Right ventricle myocardium inferior (tissue), 1 donor: ENCODE measurements at regions not wholly inside any gene's neighbourhood (a gene's known extent, or its start where the extent isn't known, plus 50 kb on each side); places are given as distances from the start of the nearest gene placed in this dataset.

Source experiments
- ATAC-seq: fragments of 200-7000 bp; cut with Tn5 transposase; one replicate; pipeline ENCODE4 v1.9.1; 2020; ENCODE audit warnings: mild to moderate bottlenecking, moderate library complexity
- DNase-seq: peaks from one replicate; pipeline ENCODE4 v3.0.0; 2021; ENCODE audit errors: missing footprints
- intact Hi-C: fragments of 100-400 bp; cut with DNase I; formaldehyde crosslinking; loops from one replicate; pipeline ENCODE4 v1.11.0; 2022
- donor health status: DM: no; HTN: yes; CAD: no; lungs with severe emphysema.

GRCh38 chr18:72376256-72376655 lies 167.9 kb downstream of the CBLN2 start:
- ATAC-seq, result no peak
- intact Hi-C loops, result no loop called here
- DNase-seq, result no peak

- intact Hi-C loops, result no loop called here
- ATAC-seq, result no peak
- no peak for DNase-seq
Observed at GRCh38 chr18:72375618-72376017, 168.5 kb downstream of the CBLN2 start.

- DNase-seq (no peak), ATAC-seq (no peak)
- intact Hi-C loops, result no loop called here
Observed at GRCh38 chr18:72372076-72372475, 172.1 kb downstream of the CBLN2 start.

GRCh38 chr18:72368308-72368707 lies 175.8 kb downstream of the CBLN2 start:
- intact Hi-C loops, result no loop called here
- no peak for ATAC-seq
- no peak for DNase-seq

- intact Hi-C loops, result no loop called here
- no peak for ATAC-seq
- no peak for DNase-seq
Observed at GRCh38 chr18:72360634-72361033, 183.5 kb downstream of the CBLN2 start.

- DNase-seq (no peak), ATAC-seq (no peak)
- intact Hi-C loops, result no loop called here
Observed at GRCh38 chr18:72342933-72343332, 201.2 kb downstream of the CBLN2 start.

GRCh38 chr18:72339976-72340375 lies 204.2 kb downstream of the CBLN2 start:
- DNase-seq (no peak), ATAC-seq (no peak)
- intact Hi-C loops, result no loop called here

GRCh38 chr18:72336786-72337185 lies 207.4 kb downstream of the CBLN2 start:
- DNase-seq (no peak), ATAC-seq (no peak)
- intact Hi-C loops, result no loop called here

- intact Hi-C loops, result no loop called here
- no peak for ATAC-seq
- no peak for DNase-seq
Observed at GRCh38 chr18:72329533-72329932, 214.6 kb downstream of the CBLN2 start.

GRCh38 chr18:72325307-72325706 lies 218.8 kb downstream of the CBLN2 start:
- ATAC-seq (no peak), DNase-seq (no peak)
- intact Hi-C loops, result no loop called here

- intact Hi-C loops, result no loop called here
- no peak for ATAC-seq
- no peak for DNase-seq
Observed at GRCh38 chr18:72324677-72325076, 219.5 kb downstream of the CBLN2 start.

- intact Hi-C loops, result no loop called here
- DNase-seq (no peak), ATAC-seq (no peak)
Observed at GRCh38 chr18:72316497-72316896, 227.6 kb downstream of the CBLN2 start.

- no peak for DNase-seq
- intact Hi-C loops, result no loop called here
- no peak for ATAC-seq
Observed at GRCh38 chr18:72283148-72283925, 260.8 kb downstream of the CBLN2 start.

- no peak for DNase-seq
- ATAC-seq, result no peak
- intact Hi-C loops, result no loop called here
Observed at GRCh38 chr18:72273025-72273424, 271.1 kb downstream of the CBLN2 start.

GRCh38 chr18:72261590-72261989 lies 282.6 kb downstream of the CBLN2 start:
- DNase-seq, result no peak
- no peak for ATAC-seq
- intact Hi-C loops, result no loop called here

- DNase-seq (no peak), ATAC-seq (no peak)
- intact Hi-C loops, result no loop called here
Observed at GRCh38 chr18:72246076-72246475, 298.1 kb downstream of the CBLN2 start.

GRCh38 chr18:72235422-72235821 lies 308.7 kb downstream of the CBLN2 start:
- ATAC-seq (no peak), DNase-seq (no peak)
- intact Hi-C loops, result no loop called here

GRCh38 chr18:72233106-72233505 lies 311.0 kb downstream of the CBLN2 start:
- no peak for DNase-seq
- intact Hi-C loops, result no loop called here
- ATAC-seq, result no peak

- intact Hi-C loops, result no loop called here
- DNase-seq, result no peak
- ATAC-seq, result no peak
Observed at GRCh38 chr18:72232644-72233043, 311.5 kb downstream of the CBLN2 start.

GRCh38 chr18:72225958-72226357 lies 318.2 kb downstream of the CBLN2 start:
- intact Hi-C loops, result no loop called here
- DNase-seq (no peak), ATAC-seq (no peak)

GRCh38 chr18:72223733-72224132 lies 320.4 kb downstream of the CBLN2 start:
- intact Hi-C loops, result no loop called here
- no peak for ATAC-seq
- DNase-seq, result no peak
